Sigmoid colon (tissue), 4 donors: ENCODE measurements at regions not wholly inside any gene's neighbourhood (a gene's known extent, or its start where the extent isn't known, plus 50 kb on each side); places are given as distances from the start of the nearest gene placed in this dataset.

Source experiments
- EP300 ChIP-seq, 4 donors: sonication (generic); formaldehyde crosslinking; IDR thresholded peaks; one replicate each; pipeline ENCODE4 v1.6.1; 2017; ENCODE audit warnings: antibody characterized with exemption in 4 of 4
- POLR2A ChIP-seq, 2 donors: fragments of 450-650 bp; IDR thresholded peaks; one replicate each; pipeline ENCODE4 v1.6.1; 2016; ENCODE audit warnings: antibody characterized with exemption in 2 of 2, mild to moderate bottlenecking in 2 of 2, moderate library complexity in 2 of 2
- POLR2AphosphoS5 ChIP-seq, 4 donors: sonication (generic); formaldehyde crosslinking; IDR thresholded peaks; one replicate each; pipeline ENCODE4 v1.6.1; 2017; ENCODE audit warnings: antibody characterized with exemption in 4 of 4
- TF ChIP-seq, protein P1 (sequence below), 4 experiments: fragments of 450-650 bp in 3 of 4; fragments of 200-600 bp in 1 of 4; IDR thresholded peaks; one replicate each; pipeline ENCODE4 v1.5.1; 2016 to 2019; ENCODE audit warnings: antibody characterized with exemption in 4 of 4, mild to moderate bottlenecking in 3 of 4, moderate library complexity in 2 of 4

- TF ChIP-seq POLR2A (IDR thresholded peaks at IDR 0.05), result no peak
- TF ChIP-seq POLR2AphosphoS5 (IDR thresholded peaks at IDR 0.05), result no peak
- TF ChIP-seq, protein P1, sequence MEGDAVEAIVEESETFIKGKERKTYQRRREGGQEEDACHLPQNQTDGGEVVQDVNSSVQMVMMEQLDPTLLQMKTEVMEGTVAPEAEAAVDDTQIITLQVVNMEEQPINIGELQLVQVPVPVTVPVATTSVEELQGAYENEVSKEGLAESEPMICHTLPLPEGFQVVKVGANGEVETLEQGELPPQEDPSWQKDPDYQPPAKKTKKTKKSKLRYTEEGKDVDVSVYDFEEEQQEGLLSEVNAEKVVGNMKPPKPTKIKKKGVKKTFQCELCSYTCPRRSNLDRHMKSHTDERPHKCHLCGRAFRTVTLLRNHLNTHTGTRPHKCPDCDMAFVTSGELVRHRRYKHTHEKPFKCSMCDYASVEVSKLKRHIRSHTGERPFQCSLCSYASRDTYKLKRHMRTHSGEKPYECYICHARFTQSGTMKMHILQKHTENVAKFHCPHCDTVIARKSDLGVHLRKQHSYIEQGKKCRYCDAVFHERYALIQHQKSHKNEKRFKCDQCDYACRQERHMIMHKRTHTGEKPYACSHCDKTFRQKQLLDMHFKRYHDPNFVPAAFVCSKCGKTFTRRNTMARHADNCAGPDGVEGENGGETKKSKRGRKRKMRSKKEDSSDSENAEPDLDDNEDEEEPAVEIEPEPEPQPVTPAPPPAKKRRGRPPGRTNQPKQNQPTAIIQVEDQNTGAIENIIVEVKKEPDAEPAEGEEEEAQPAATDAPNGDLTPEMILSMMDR (IDR thresholded peaks at IDR 0.05), result no peak
- no peak for TF ChIP-seq EP300 (IDR thresholded peaks at IDR 0.05)
These were observed 489.4 kb upstream of the MAGEB18 start for GRCh38 chrX:25648790-25649189.
